Liver (tissue), 8 donors: ENCODE measurements at regions not wholly inside any gene's neighbourhood (a gene's known extent, or its start where the extent isn't known, plus 50 kb on each side); places are given as distances from the start of the nearest gene placed in this dataset.

Source experiments
- DNase-seq: peaks from one replicate; pipeline ENCODE4 v3.0.0-alpha.2; 2017; ENCODE audit warnings: low spot score
- H3K27ac ChIP-seq, 2 donors: one replicate each; pipeline ENCODE4 v1.7.0; 2013; ENCODE audit warnings: inconsistent platforms in 2 of 2, low read length in 2 of 2, control low read depth in 1 of 2, low read depth in 1 of 2, mild to moderate bottlenecking in 1 of 2
- H3K27me3 ChIP-seq, 4 donors: one replicate each; pipeline versions ENCODE4 v1.6.1 to v1.7.0; 2013; ENCODE audit warnings: low read length in 3 of 4, inconsistent platforms in 1 of 4, mild to moderate bottlenecking in 1 of 4, moderate library complexity in 1 of 4; ENCODE audit not compliant: control insufficient read depth in 4 of 4, insufficient read depth in 4 of 4
- H3K36me3 ChIP-seq, 4 donors: one replicate each; pipeline versions ENCODE4 v1.6.1 to v1.7.0; 2013; ENCODE audit warnings: low read length in 3 of 4, mild to moderate bottlenecking in 3 of 4, low read depth in 1 of 4, moderate library complexity in 1 of 4; ENCODE audit not compliant: control insufficient read depth in 4 of 4, insufficient read depth in 3 of 4
- H3K4me1 ChIP-seq, 4 donors: one replicate each; pipeline versions ENCODE4 v1.6.1 to v1.7.0; 2013; ENCODE audit warnings: low read length in 3 of 4, mild to moderate bottlenecking in 3 of 4, moderate library complexity in 1 of 4; ENCODE audit not compliant: control insufficient read depth in 4 of 4, insufficient read depth in 4 of 4
- H3K4me3 ChIP-seq, 3 donors: one replicate each; pipeline versions ENCODE4 v1.6.1 to v1.7.0; 2013; ENCODE audit warnings: low read length in 3 of 3, control low read depth in 1 of 3, low read depth in 1 of 3, mild to moderate bottlenecking in 1 of 3
- H3K9ac ChIP-seq, 2 donors: one replicate each; pipeline ENCODE4 v1.7.0; 2013; ENCODE audit warnings: low read length in 2 of 2, mild to moderate bottlenecking in 2 of 2, moderate library complexity in 2 of 2, control low read depth in 1 of 2, low read depth in 1 of 2
- H3K9me3 ChIP-seq, 4 donors: one replicate each; pipeline versions ENCODE4 v1.6.1 to v1.7.0; 2013; ENCODE audit warnings: low read length in 3 of 4; ENCODE audit not compliant: control insufficient read depth in 4 of 4
- FOXA1 ChIP-seq: IDR thresholded peaks from 2 replicates; pipeline ENCODE4 v1.6.1; 2016; ENCODE audit warnings: antibody characterized with exemption
- FOXA2 ChIP-seq: IDR thresholded peaks from 2 replicates; pipeline ENCODE4 v1.6.1; 2016; ENCODE audit warnings: antibody characterized with exemption
- GABPA ChIP-seq, 2 donors: IDR thresholded peaks in 1 of 2; conservative IDR thresholded peaks in 1 of 2; 2 replicates each; pipeline ENCODE4 v1.6.1; 2016; ENCODE audit warnings: antibody characterized with exemption in 2 of 2, mild to moderate bottlenecking in 1 of 2, moderate library complexity in 1 of 2
- HNF4G ChIP-seq: IDR thresholded peaks from 2 replicates; pipeline ENCODE4 v1.6.1; 2016; ENCODE audit warnings: antibody characterized with exemption
- JUND ChIP-seq, 2 donors: IDR thresholded peaks; 2 replicates each; pipeline ENCODE4 v1.6.1; 2016; ENCODE audit warnings: antibody characterized with exemption in 2 of 2
- NR2F2 ChIP-seq: IDR thresholded peaks from 2 replicates; pipeline ENCODE4 v1.6.1; 2016; ENCODE audit warnings: antibody characterized with exemption
- RAD21 ChIP-seq, 2 donors: IDR thresholded peaks; 2 replicates each; pipeline ENCODE4 v1.6.1; 2016; ENCODE audit warnings: antibody characterized with exemption in 2 of 2, mild to moderate bottlenecking in 2 of 2
- RXRA ChIP-seq, 2 donors: IDR thresholded peaks; 2 replicates each; pipeline ENCODE4 v1.6.1; 2017 to 2018; ENCODE audit warnings: antibody characterized with exemption in 2 of 2, mild to moderate bottlenecking in 1 of 2
- SP1 ChIP-seq: IDR thresholded peaks from 2 replicates; pipeline ENCODE4 v1.6.1; 2018; ENCODE audit warnings: antibody characterized with exemption, mild to moderate bottlenecking
- TAF1 ChIP-seq: conservative IDR thresholded peaks from 2 replicates; pipeline ENCODE4 v1.6.1; 2016; ENCODE audit warnings: antibody characterized with exemption, mild to moderate bottlenecking
- YY1 ChIP-seq: IDR thresholded peaks from 2 replicates; pipeline ENCODE4 v1.6.1; 2016; ENCODE audit warnings: antibody characterized with exemption, mild to moderate bottlenecking
- WGBS: extraction: QIAGEN DNeasy Blood & Tissue Kit; methylation state at CpG from one replicate; pipeline ENCODE4 v1.1.7; 2013; 5-methylcytosine and 5-hydroxymethylcytosine counted together
- TF ChIP-seq, protein P1 (sequence below): IDR thresholded peaks from 2 replicates; pipeline ENCODE4 v1.6.1; 2016; ENCODE audit warnings: antibody characterized with exemption
- TF ChIP-seq, protein P2 (sequence below): IDR thresholded peaks from 2 replicates; pipeline ENCODE4 v1.6.1; 2016; ENCODE audit warnings: antibody characterized with exemption, mild to moderate bottlenecking
- TF ChIP-seq, protein P3 (sequence below): IDR thresholded peaks from 2 replicates; pipeline ENCODE4 v1.6.1; 2016; ENCODE audit warnings: antibody characterized with exemption
- TF ChIP-seq, protein P4 (sequence below): IDR thresholded peaks from 2 replicates; pipeline ENCODE4 v1.6.1; 2016; ENCODE audit warnings: antibody characterized with exemption
- TF ChIP-seq, protein P5 (sequence below): fragments of 150-350 bp; IDR thresholded peaks from 2 replicates; pipeline ENCODE4 v1.5.1; 2017; ENCODE audit warnings: improper control_type of control experiment, low read depth, low read length; ENCODE audit not compliant: missing input control
- donor health status: healthy.
- donor health status: healthy.
- donor health status: healthy.
- donor health status: healthy.
- donor health status: healthy.

DNA sequence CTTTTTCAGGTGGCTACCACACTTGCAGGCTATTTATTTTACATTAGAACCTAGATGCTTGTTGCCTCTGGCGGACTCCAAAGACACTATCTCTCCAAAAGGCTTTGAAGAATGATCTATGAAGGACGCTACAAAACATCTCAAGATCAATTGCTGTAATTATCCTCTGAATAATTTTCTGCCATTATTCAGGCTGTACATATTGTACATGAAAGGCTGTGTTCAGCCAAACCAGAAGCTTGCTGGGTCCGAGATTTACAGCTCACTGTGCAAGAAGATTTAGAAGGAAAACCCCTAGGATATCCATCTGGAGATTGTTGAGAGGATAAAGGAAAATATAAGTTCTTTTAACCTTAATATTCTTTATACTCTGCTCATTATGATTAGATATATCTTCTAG lies 523.6 kb upstream of the PLXNA2 start:
- 86% methylated on average over 3 of the region's 3 CpGs for WGBS
- TF ChIP-seq YY1 (no peak), GABPA (IDR thresholded peaks at IDR 0.05 in 1 of 2, conservative IDR thresholded peaks at IDR 0.05 in 1 of 2) (no peak), FOXA1 (no peak), JUND (IDR thresholded peaks at IDR 0.05) (no peak), FOXA2 (no peak), SP1 (no peak), HNF4G (no peak)
- TF ChIP-seq, protein P1, sequence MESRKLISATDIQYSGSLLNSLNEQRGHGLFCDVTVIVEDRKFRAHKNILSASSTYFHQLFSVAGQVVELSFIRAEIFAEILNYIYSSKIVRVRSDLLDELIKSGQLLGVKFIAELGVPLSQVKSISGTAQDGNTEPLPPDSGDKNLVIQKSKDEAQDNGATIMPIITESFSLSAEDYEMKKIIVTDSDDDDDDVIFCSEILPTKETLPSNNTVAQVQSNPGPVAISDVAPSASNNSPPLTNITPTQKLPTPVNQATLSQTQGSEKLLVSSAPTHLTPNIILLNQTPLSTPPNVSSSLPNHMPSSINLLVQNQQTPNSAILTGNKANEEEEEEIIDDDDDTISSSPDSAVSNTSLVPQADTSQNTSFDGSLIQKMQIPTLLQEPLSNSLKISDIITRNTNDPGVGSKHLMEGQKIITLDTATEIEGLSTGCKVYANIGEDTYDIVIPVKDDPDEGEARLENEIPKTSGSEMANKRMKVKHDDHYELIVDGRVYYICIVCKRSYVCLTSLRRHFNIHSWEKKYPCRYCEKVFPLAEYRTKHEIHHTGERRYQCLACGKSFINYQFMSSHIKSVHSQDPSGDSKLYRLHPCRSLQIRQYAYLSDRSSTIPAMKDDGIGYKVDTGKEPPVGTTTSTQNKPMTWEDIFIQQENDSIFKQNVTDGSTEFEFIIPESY: no peak
- TF ChIP-seq, protein P2, sequence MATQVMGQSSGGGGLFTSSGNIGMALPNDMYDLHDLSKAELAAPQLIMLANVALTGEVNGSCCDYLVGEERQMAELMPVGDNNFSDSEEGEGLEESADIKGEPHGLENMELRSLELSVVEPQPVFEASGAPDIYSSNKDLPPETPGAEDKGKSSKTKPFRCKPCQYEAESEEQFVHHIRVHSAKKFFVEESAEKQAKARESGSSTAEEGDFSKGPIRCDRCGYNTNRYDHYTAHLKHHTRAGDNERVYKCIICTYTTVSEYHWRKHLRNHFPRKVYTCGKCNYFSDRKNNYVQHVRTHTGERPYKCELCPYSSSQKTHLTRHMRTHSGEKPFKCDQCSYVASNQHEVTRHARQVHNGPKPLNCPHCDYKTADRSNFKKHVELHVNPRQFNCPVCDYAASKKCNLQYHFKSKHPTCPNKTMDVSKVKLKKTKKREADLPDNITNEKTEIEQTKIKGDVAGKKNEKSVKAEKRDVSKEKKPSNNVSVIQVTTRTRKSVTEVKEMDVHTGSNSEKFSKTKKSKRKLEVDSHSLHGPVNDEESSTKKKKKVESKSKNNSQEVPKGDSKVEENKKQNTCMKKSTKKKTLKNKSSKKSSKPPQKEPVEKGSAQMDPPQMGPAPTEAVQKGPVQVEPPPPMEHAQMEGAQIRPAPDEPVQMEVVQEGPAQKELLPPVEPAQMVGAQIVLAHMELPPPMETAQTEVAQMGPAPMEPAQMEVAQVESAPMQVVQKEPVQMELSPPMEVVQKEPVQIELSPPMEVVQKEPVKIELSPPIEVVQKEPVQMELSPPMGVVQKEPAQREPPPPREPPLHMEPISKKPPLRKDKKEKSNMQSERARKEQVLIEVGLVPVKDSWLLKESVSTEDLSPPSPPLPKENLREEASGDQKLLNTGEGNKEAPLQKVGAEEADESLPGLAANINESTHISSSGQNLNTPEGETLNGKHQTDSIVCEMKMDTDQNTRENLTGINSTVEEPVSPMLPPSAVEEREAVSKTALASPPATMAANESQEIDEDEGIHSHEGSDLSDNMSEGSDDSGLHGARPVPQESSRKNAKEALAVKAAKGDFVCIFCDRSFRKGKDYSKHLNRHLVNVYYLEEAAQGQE: no peak
- TF ChIP-seq, protein P3, sequence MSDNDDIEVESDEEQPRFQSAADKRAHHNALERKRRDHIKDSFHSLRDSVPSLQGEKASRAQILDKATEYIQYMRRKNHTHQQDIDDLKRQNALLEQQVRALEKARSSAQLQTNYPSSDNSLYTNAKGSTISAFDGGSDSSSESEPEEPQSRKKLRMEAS: no peak
- no peaks in the 10 kb centered on the region for H3K36me3 ChIP-seq
- H3K27ac ChIP-seq: no peak overlapping the region
- no peaks in the 10 kb centered on the region for H3K27me3 ChIP-seq
- no peak overlapping the region for H3K9ac ChIP-seq
- no peak for DNase-seq
- H3K4me1 ChIP-seq: no peaks in the 10 kb centered on the region
- no peaks in the 10 kb centered on the region for H3K9me3 ChIP-seq
- H3K4me3 ChIP-seq: no peak overlapping the region

DNA sequence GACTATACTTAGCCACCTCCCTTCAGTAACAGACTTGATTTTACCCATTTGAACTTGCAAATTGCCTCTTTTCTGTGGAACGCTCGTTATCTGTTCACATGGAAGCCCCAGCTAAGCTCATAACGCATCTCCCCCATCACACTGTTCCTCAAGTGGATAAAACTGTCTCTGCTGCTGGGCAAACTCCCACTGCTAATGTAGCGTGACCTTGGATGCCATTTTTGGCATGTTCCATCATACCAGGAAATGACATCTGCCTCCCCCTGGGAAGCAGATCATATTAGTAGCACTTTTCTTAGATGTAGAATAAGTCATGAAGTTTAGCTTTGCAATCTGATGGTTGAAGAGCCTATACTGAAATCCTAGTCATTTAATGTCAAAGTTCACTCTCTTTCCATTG lies 528.7 kb upstream of the PLXNA2 start:
- no peaks in the 10 kb centered on the region for H3K36me3 ChIP-seq
- TF ChIP-seq SP1: no peak
- no peak for DNase-seq
- no peak overlapping the region for H3K9ac ChIP-seq
- 90% methylated on average over 4 of the region's 4 CpGs for WGBS
- H3K27ac ChIP-seq: no peak overlapping the region
- H3K9me3 ChIP-seq: no peaks in the 10 kb centered on the region
- no peak overlapping the region for H3K4me3 ChIP-seq
- H3K4me1 ChIP-seq: no peaks in the 10 kb centered on the region
- no peaks in the 10 kb centered on the region for H3K27me3 ChIP-seq

DNA sequence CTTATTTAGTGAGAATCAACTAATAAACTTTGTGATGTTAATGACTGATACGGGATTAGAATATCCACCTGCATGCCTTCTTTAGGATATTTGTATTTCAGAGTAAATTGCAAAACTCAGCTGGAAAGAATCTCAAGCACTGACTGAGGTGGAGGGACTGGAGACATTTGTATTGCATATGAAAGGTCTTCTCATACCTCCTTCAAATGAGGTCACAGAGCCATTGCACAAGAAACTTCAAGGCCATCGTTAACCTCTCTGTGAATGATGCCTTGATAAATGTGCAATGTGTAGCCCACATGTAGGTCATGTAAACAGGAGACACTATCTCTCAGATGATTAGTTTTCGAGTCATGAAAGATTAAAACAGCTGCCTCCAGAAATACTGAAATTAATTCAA lies 531.7 kb upstream of the PLXNA2 start:
- DNase-seq: no peak
- Histone ChIP-seq H3K9ac (no peak overlapping the region), H3K4me3 (no peak overlapping the region), H3K4me1 (no peaks in the 10 kb centered on the region), H3K9me3 (no peaks in the 10 kb centered on the region), H3K27ac (no peak overlapping the region), H3K36me3 (no peaks in the 10 kb centered on the region), H3K27me3 (no peaks in the 10 kb centered on the region)
- 89% methylated on average over 3 of the region's 3 CpGs for WGBS
- TF ChIP-seq, protein P4, sequence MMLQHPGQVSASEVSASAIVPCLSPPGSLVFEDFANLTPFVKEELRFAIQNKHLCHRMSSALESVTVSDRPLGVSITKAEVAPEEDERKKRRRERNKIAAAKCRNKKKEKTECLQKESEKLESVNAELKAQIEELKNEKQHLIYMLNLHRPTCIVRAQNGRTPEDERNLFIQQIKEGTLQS: no peak
- TF ChIP-seq FOXA2 (no peak), NR2F2 (no peak), RAD21 (IDR thresholded peaks at IDR 0.05) (no peak), SP1 (no peak), HNF4G (no peak), TAF1 (no peak), FOXA1 (no peak), RXRA (IDR thresholded peaks at IDR 0.05) (no peak)
- TF ChIP-seq, protein P5, sequence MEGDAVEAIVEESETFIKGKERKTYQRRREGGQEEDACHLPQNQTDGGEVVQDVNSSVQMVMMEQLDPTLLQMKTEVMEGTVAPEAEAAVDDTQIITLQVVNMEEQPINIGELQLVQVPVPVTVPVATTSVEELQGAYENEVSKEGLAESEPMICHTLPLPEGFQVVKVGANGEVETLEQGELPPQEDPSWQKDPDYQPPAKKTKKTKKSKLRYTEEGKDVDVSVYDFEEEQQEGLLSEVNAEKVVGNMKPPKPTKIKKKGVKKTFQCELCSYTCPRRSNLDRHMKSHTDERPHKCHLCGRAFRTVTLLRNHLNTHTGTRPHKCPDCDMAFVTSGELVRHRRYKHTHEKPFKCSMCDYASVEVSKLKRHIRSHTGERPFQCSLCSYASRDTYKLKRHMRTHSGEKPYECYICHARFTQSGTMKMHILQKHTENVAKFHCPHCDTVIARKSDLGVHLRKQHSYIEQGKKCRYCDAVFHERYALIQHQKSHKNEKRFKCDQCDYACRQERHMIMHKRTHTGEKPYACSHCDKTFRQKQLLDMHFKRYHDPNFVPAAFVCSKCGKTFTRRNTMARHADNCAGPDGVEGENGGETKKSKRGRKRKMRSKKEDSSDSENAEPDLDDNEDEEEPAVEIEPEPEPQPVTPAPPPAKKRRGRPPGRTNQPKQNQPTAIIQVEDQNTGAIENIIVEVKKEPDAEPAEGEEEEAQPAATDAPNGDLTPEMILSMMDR: no peak
